IMR-90 (cell line): ENCODE measurements at regions not wholly inside any gene's neighbourhood (a gene's known extent, or its start where the extent isn't known, plus 50 kb on each side); places are given as distances from the start of the nearest gene placed in this dataset.

ENCODE experiments used
- CHD1 ChIP-seq: IDR thresholded peaks from 2 replicates; pipeline ENCODE4 v1.6.1; 2012; ENCODE audit warnings: low read depth, low read length, improper control_type of control experiment
- MXI1 ChIP-seq: IDR thresholded peaks from 2 replicates; pipeline ENCODE4 v1.6.1; 2012; ENCODE audit warnings: low read depth, mild to moderate bottlenecking, low read length, moderate library complexity, borderline replicate concordance
- NFE2L2 ChIP-seq: fragments of 150-350 bp; IDR thresholded peaks from 2 replicates; pipeline ENCODE4 v1.6.1; 2016; ENCODE audit warnings: low read depth, mild to moderate bottlenecking, low read length
- POLR2A ChIP-seq: IDR thresholded peaks from 2 replicates; pipeline ENCODE4 v1.6.1; 2012; ENCODE audit warnings: mild to moderate bottlenecking, low read depth, low read length
- RAD21 ChIP-seq: IDR thresholded peaks from 2 replicates; pipeline ENCODE4 v1.6.1; 2012; ENCODE audit warnings: low read length, improper control_type of control experiment
- RFX5 ChIP-seq: IDR thresholded peaks from 2 replicates; pipeline ENCODE4 v1.8.0; 2012; ENCODE audit warnings: low read depth, mild to moderate bottlenecking, low read length, moderate library complexity
- TF ChIP-seq, protein P1 (sequence below): conservative IDR thresholded peaks from 2 replicates; pipeline ENCODE4 v1.5.1; 2012; ENCODE audit warnings: mild to moderate bottlenecking, low read depth, low read length, improper control_type of control experiment

DNA sequence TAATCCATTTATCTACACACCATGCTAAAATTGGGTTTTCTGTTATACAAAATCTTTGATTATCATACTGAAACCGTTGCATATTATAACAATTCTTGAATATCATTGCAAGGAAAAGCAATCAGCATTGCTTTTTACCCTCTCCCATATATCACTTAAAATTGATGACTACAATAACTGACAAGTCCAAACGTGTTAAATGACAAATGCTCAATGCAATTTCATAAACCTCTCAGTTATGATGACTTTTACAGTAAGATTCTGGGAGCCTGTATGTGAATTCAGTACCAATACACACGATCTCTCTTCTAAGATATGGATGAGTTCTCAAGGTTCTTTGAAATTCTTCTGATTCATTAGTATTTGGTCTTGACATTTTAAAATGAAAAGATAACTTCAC, 368.5 kb upstream of the TRIB2 start:
- no peak for TF ChIP-seq RFX5
- no peak for TF ChIP-seq RAD21
- TF ChIP-seq, protein P1, sequence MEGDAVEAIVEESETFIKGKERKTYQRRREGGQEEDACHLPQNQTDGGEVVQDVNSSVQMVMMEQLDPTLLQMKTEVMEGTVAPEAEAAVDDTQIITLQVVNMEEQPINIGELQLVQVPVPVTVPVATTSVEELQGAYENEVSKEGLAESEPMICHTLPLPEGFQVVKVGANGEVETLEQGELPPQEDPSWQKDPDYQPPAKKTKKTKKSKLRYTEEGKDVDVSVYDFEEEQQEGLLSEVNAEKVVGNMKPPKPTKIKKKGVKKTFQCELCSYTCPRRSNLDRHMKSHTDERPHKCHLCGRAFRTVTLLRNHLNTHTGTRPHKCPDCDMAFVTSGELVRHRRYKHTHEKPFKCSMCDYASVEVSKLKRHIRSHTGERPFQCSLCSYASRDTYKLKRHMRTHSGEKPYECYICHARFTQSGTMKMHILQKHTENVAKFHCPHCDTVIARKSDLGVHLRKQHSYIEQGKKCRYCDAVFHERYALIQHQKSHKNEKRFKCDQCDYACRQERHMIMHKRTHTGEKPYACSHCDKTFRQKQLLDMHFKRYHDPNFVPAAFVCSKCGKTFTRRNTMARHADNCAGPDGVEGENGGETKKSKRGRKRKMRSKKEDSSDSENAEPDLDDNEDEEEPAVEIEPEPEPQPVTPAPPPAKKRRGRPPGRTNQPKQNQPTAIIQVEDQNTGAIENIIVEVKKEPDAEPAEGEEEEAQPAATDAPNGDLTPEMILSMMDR = no peak
- TF ChIP-seq NFE2L2 = no peak
- TF ChIP-seq MXI1 = no peak
- no peak for TF ChIP-seq POLR2A
- no peak for TF ChIP-seq CHD1
